ENCODE measurements at regions not wholly inside any gene's neighbourhood (a gene's known extent, or its start where the extent isn't known, plus 50 kb on each side); places are given as distances from the start of the nearest gene placed in this dataset.

GRCh38 chr1:88376421-88376820 lies 307.7 kb upstream of the PKN2 start:
- in situ Hi-C loops (cut with HindIII; ENCODE audit: low sequenced_read_pairs): no loop called here

GRCh38 chr1:88378560-88378959 lies 305.5 kb upstream of the PKN2 start:
- in situ Hi-C loops (cut with HindIII; ENCODE audit: low sequenced_read_pairs): no loop called here

DNA sequence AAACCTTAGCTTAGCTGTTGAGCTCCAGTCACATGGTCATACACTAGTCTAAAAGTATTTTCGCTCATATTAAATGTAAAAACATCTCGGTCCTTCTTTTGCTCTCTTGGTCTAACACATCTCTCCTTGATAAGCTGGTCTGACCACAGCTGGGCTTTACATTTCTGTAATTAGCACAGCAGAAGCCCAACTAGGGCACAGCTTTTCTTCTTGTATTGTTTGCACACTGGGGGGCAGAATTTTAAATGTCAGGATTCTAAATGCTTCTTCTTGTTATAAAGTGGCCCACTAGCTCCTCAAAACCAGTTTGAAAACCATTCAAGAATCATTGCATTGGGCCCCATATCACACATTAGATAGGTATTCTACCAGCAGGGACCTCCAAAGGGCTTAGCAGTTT lies 289.1 kb upstream of the PKN2 start:
- in situ Hi-C loops (cut with HindIII; ENCODE audit: low sequenced_read_pairs): no loop called here

DNA sequence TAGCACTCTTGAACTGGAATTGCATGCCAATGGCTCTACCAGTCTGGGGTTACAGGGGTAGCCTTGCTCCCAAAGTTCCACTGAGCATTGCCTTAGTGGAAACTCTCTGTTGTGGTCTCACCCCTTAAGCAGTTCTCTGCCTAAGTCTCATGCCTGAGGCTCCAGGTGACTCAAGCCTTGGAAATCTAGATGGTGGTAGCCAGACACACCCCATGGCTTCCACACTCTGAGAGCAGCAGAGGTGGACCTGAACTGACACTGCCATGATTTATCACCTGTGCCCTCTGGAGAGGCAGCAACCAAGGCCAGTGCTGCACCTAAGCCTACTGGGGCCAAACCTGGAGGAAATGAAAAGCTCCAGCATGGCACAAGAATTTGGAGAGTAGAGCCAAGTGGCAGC lies 285.7 kb upstream of the PKN2 start:
- in situ Hi-C loops (cut with HindIII; ENCODE audit: low sequenced_read_pairs): no loop called here

DNA sequence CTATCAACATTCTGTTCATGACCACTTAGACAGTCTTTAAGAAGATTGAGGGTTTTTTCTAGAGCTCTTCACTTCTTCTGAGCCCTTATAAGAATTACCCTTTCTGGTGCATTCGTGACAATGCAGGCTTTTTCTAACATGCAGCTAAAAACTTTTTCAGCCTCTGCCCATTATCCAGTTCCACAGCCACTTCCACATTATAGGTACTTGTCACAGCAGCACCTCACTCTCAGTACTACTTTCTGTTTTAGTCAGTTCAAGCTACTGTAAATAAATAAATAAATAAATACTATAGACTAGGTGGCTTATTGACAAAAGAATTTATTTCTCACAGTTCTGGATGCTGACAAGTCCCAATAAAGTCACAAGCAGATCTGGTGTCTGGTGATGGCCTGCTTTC lies 284.4 kb upstream of the PKN2 start:
- in situ Hi-C loops (cut with HindIII; ENCODE audit: low sequenced_read_pairs): no loop called here

DNA sequence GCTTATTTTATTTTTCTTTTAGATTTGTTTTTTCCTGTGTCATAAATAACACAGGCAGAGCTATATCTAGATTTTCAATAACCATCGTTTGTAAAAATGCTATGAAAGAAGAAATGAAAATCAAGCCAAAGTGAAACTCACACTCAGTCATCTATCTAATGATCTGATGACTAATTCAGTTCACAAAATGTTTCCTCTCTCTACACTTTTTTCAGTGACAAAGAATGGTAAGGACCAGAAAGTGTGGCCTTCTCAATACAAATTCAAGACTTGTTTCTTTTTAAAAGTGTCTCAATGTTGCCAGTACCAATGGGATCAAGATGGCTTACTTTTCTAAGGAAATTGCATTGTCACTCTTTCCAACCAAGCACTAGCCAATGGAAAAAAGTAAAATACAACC lies 282.8 kb upstream of the PKN2 start:
- in situ Hi-C loops (cut with HindIII; ENCODE audit: low sequenced_read_pairs): no loop called here

- in situ Hi-C loops (cut with HindIII; ENCODE audit: low sequenced_read_pairs): no loop called here
Measured at GRCh38 chr1:88404582-88404981, 279.5 kb upstream of the PKN2 start.

GRCh38 chr1:88407248-88407647 lies 276.8 kb upstream of the PKN2 start:
- in situ Hi-C loops (cut with HindIII; ENCODE audit: low sequenced_read_pairs): no loop called here

- in situ Hi-C loops (cut with HindIII; ENCODE audit: low sequenced_read_pairs): no loop called here
Measured at GRCh38 chr1:88421997-88422396, 262.1 kb upstream of the PKN2 start.

DNA sequence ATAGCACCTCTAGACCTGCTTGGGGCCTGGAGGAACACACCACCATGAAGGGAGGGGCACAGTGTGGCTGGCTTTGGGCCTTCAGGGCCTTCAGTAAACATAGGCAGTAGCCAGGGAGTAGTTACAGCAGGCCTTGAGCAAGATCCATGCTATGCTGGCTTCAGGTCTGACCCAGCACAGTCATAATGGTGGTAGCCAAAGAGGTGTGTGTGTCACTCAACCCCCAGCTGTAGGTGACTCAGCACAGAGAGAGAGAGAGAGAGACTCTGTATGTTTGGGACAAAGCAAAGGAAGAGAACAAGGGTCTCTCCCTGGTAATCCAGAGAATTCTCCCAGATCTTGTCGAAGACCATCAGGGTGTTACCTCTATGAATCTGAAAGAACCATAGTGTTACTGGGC lies 250.5 kb upstream of the PKN2 start:
- in situ Hi-C loops (cut with HindIII; ENCODE audit: low sequenced_read_pairs): no loop called here

- in situ Hi-C loops (cut with HindIII; ENCODE audit: low sequenced_read_pairs): no loop called here
Measured at GRCh38 chr1:88434836-88435235, 249.2 kb upstream of the PKN2 start.

GRCh38 chr1:88441022-88441421 lies 243.1 kb upstream of the PKN2 start:
- in situ Hi-C loops (cut with HindIII; ENCODE audit: low sequenced_read_pairs): no loop called here

DNA sequence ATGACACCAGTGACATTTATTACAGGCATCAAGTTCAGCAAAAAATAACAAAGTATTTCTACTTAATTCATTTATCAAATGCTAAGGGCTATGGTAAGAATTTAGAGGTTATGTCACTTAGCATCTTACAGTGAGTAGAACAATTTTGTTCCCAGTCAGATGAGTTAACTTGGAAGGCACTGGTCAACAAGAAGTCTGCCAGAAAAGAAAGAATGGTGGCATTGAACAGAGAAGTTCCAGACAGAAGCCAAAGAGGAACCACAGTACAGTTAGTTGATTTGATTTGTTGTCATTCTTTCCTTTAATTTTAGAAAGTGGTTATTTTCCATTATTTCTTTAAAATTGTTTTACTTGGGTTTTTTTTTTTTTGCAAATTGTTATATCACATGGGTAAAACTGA lies 232.2 kb upstream of the PKN2 start:
- in situ Hi-C loops (cut with HindIII; ENCODE audit: low sequenced_read_pairs): no loop called here

DNA sequence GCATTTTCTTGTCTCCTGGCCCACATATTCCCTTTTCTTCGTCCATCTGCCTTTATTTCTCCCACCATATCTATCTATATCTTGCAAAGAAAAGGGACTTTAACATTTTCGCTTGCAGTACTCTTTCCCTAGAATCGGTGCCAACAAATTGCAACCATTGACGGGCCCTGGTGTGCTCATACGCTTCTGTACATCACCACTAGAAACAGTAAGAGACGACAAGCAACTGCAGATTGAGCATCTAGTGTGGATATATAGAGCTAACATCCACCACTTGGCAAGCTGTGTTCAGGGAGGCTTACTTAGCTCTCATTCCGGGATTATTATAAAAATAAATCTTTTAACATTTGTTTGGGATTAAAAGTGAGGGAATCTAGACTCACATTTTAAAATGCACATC lies 230.8 kb upstream of the PKN2 start:
- in situ Hi-C loops (cut with HindIII; ENCODE audit: low sequenced_read_pairs): no loop called here

- in situ Hi-C loops (cut with HindIII; ENCODE audit: low sequenced_read_pairs): no loop called here
Measured at GRCh38 chr1:88454781-88455180, 229.3 kb upstream of the PKN2 start.

DNA sequence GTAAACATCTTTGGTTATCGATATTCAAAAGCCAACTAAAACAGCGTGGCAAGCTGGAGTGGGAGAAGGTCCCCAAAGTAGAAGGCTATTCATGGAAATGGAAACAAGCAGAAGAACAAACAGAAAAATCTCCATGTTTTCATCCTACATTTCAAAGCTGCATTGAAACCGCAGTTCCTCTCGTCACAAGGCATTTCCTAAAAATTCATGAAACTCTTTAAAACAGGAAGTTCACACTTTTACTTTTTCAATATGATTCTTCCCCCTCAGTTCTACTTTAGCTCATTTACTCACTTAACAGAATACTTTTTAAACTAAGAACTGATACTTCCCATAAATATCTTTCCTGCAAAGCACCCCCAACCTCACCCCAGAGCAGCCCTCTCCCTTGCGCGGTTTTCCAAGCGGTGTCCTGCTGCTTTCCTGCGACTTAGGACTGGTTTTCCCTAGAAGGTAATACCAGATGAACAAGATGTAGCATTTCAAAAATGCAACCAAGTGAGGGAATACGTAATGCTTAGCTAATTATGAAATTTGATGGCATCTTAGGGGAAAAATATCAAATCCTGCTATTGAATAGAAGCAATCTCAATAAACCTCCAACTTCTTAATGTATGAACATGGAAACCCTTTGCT lies 228.3 kb upstream of the PKN2 start:
- in situ Hi-C loops (cut with HindIII; ENCODE audit: low sequenced_read_pairs): no loop called here

DNA sequence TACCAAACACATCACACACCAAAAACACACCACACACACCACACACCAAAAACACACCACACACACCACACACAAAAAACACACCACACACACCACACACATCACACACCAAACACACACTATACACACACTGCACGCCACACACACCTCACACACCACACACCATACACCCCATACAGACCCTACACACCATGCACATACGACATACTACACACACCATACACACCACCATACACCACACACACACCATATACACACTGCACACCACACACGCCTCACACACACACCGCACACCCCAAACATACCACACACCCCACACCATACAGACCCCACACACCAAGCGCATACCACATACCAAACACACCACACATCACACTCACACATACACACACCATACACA lies 226.9 kb upstream of the PKN2 start:
- in situ Hi-C loops (cut with HindIII; ENCODE audit: low sequenced_read_pairs): no loop called here

DNA sequence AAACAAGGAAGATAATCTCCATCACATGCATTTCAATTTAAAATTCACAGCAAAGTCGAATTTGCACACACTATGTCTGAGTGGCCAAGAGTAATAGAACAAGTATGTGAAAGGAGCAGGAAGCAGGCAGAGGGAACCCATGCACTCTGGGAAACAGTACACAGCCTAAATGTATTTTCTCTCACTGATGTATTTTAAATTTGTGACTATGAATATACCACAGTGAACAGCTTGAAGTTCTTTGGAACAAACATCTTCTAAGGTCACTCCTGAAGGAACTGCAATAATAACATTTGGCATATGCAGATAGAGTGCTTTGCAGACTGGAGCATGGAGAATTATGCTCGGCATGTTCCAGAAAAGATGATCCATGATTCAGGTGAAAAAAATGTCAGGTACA lies 223.1 kb upstream of the PKN2 start:
- in situ Hi-C loops (cut with HindIII; ENCODE audit: low sequenced_read_pairs): no loop called here

DNA sequence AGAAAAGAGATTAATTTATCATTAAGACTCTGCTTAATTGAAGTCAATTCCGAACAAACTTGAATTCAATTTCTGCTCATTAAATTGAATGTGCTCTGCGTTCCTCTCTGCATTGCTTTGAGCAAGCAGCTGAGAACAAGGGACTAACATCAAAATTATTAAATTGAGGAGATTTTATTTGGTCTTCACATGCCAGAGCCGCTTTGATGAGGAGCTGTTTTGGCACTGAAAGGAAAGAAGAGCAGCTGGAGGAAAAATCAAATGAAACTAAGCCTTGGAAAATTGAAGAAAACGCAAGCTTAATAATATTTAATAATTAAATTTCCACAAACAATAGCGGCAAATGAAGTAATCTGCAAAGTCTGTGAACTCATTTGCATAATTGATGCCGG lies 222.0 kb upstream of the PKN2 start:
- in situ Hi-C loops (cut with HindIII; ENCODE audit: low sequenced_read_pairs): no loop called here

GRCh38 chr1:88462488-88463261 lies 221.4 kb upstream of the PKN2 start:
- in situ Hi-C loops (cut with HindIII; ENCODE audit: low sequenced_read_pairs): no loop called here

- in situ Hi-C loops (cut with HindIII; ENCODE audit: low sequenced_read_pairs): no loop called here
Measured at GRCh38 chr1:88463401-88463985, 220.6 kb upstream of the PKN2 start.

DNA sequence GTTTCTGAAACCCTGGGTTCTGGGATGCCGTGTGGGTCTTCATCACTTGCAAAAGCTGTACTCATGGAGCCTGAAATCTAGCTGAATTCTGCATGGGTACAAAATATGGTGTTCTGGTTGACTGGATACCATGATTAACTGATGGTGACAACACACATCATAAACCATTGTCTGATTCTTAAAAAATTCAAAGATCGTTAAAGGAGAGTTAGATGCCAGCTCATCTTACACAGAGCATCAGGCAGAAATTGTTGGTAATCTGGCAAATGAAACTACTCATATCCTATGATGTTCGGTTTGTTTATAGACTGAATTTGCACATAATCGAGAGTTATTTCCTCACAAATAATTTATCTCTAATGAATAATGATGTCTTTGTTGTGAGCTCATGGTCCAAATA lies 218.1 kb upstream of the PKN2 start:
- in situ Hi-C loops (cut with HindIII; ENCODE audit: low sequenced_read_pairs): no loop called here

All from endothelial cell of hepatic sinusoid (primary cell).